Neural cell (in vitro differentiated cells): ENCODE measurements at regions not wholly inside any gene's neighbourhood (a gene's known extent, or its start where the extent isn't known, plus 50 kb on each side); places are given as distances from the start of the nearest gene placed in this dataset.

Experiments
- H2AFZ ChIP-seq: fragments of 200-600, 300-800 bp; sonication (generic), shearing (Covaris generic); 2 replicates; pipeline ENCODE4 v1.6.0; 2014; ENCODE audit warnings: low read depth, mild to moderate bottlenecking, antibody characterized with exemption, low read length, moderate library complexity
- H3F3A ChIP-seq: fragments of 200-600 bp; shearing (Covaris generic); 2 replicates; pipeline ENCODE4 v1.6.1; 2016; ENCODE audit warnings: mild to moderate bottlenecking, moderate library complexity, mixed read lengths, antibody characterized with exemption, low read length; ENCODE audit not compliant: insufficient read depth, poor library complexity, severe bottlenecking
- H3K27ac ChIP-seq: fragments of 200-600, 300-800 bp; sonication (generic), shearing (Covaris generic); 2 replicates; pipeline ENCODE4 v1.5.1; 2014; ENCODE audit warnings: mild to moderate bottlenecking, low read length, moderate library complexity
- H3K27me3 ChIP-seq: fragments of 300-800, 200-600 bp; sonication (generic), shearing (Covaris generic); 2 replicates; pipeline ENCODE4 v1.6.0; 2014; ENCODE audit warnings: mild to moderate bottlenecking, low read depth, low read length, moderate library complexity; ENCODE audit not compliant: insufficient read depth
- H3K36me3 ChIP-seq: fragments of 300-800, 200-600 bp; sonication (generic), shearing (Covaris generic); 2 replicates; pipeline ENCODE4 v1.5.1; 2014; ENCODE audit warnings: mild to moderate bottlenecking, antibody characterized with exemption, low read length, moderate library complexity; ENCODE audit not compliant: insufficient read depth
- H3K4me2 ChIP-seq: fragments of 300-800, 200-600 bp; sonication (generic), shearing (Covaris generic); 2 replicates; pipeline ENCODE4 v1.6.0; 2014; ENCODE audit warnings: mild to moderate bottlenecking, low read length
- H3K4me3 ChIP-seq: fragments of 300-800, 200-600 bp; sonication (generic), shearing (Covaris generic); 2 replicates; pipeline ENCODE4 v1.5.1; 2014; ENCODE audit warnings: mild to moderate bottlenecking, low read length, moderate library complexity
- H3K79me2 ChIP-seq: fragments of 200-600 bp; shearing (Covaris generic); replicated peaks from 2 replicates; pipeline ENCODE4 v1.6.0; 2014; ENCODE audit warnings: mild to moderate bottlenecking, low read length, moderate library complexity; ENCODE audit not compliant: insufficient read depth
- H3K9ac ChIP-seq: fragments of 300-800, 200-600 bp; sonication (generic), shearing (Covaris generic); 2 replicates; pipeline ENCODE4 v1.6.1; 2016; ENCODE audit warnings: mild to moderate bottlenecking, low read length, mixed read lengths
- H3K9me2 ChIP-seq: fragments of 200-600 bp; shearing (Covaris generic); 2 replicates; pipeline ENCODE4 v1.6.1; 2016; ENCODE audit warnings: mild to moderate bottlenecking, low read length, mixed read lengths; ENCODE audit not compliant: insufficient read depth
- H3K9me3 ChIP-seq: fragments of 200-600, 300-800 bp; sonication (generic), shearing (Covaris generic); 2 replicates; pipeline ENCODE4 v1.6.1; 2016; ENCODE audit warnings: mild to moderate bottlenecking, mixed run types, low read length, moderate library complexity, mixed read lengths
- H4K20me1 ChIP-seq: fragments of 200-600 bp; shearing (Covaris generic); 2 replicates; pipeline ENCODE4 v1.6.1; 2016; ENCODE audit warnings: mild to moderate bottlenecking, mixed run types; ENCODE audit not compliant: insufficient read depth
- EP300 ChIP-seq: fragments of 450-650 bp; conservative IDR thresholded peaks from 2 replicates; pipeline ENCODE4 v1.6.1; 2014; ENCODE audit warnings: antibody characterized with exemption, mild to moderate bottlenecking, moderate library complexity; ENCODE audit not compliant: poor library complexity, severe bottlenecking
- EZH2 ChIP-seq: fragments of 200-600, 300-800 bp; shearing (Covaris generic), sonication (generic); IDR thresholded peaks from 2 replicates; pipeline ENCODE4 v1.6.1; 2014; ENCODE audit warnings: antibody characterized with exemption, low read length, borderline replicate concordance, mild to moderate bottlenecking; ENCODE audit not compliant: insufficient read depth, poor library complexity, severe bottlenecking
- MXI1 ChIP-seq: fragments of 450-650 bp; conservative IDR thresholded peaks from 2 replicates; pipeline ENCODE4 v1.6.1; 2014; ENCODE audit warnings: antibody characterized with exemption, mild to moderate bottlenecking; ENCODE audit not compliant: poor library complexity, severe bottlenecking
- POLR2AphosphoS5 ChIP-seq: IDR thresholded peaks from 2 replicates; pipeline ENCODE4 v1.6.1; 2012
- RAD21 ChIP-seq: fragments of 450-650 bp; conservative IDR thresholded peaks from 2 replicates; pipeline ENCODE4 v1.6.1; 2014; ENCODE audit warnings: antibody characterized with exemption, mild to moderate bottlenecking, moderate library complexity
- REST ChIP-seq: IDR thresholded peaks from 2 replicates; pipeline ENCODE4 v1.6.1; 2012; ENCODE audit warnings: borderline replicate concordance
- SMC3 ChIP-seq: fragments of 450-650 bp; conservative IDR thresholded peaks from 2 replicates; pipeline ENCODE4 v1.6.1; 2014; ENCODE audit warnings: antibody characterized with exemption, mild to moderate bottlenecking, moderate library complexity; ENCODE audit not compliant: poor library complexity
- TAF1 ChIP-seq: IDR thresholded peaks from 2 replicates; pipeline ENCODE4 v1.6.1; 2012; ENCODE audit warnings: low read depth
- TF ChIP-seq, protein P1 (sequence below): fragments of 450-650 bp; IDR thresholded peaks from 2 replicates; pipeline ENCODE4 v1.5.1; 2014; ENCODE audit warnings: antibody characterized with exemption, mild to moderate bottlenecking, moderate library complexity; ENCODE audit not compliant: poor library complexity, severe bottlenecking

- H3K79me2 ChIP-seq = no peaks in the 10 kb centered on the region
- H3K9me3 ChIP-seq = no peaks in the 10 kb centered on the region
- no peaks in the 10 kb centered on the region for H3K9me2 ChIP-seq
- no peak overlapping the region for H3K4me3 ChIP-seq
- no peak overlapping the region for H2AFZ ChIP-seq
- no peaks in the 10 kb centered on the region for H3K27me3 ChIP-seq
- H3F3A ChIP-seq = no peaks in the 10 kb centered on the region
- no peak for TF ChIP-seq RAD21
- TF ChIP-seq SMC3 = no peak
- TF ChIP-seq, protein P1, sequence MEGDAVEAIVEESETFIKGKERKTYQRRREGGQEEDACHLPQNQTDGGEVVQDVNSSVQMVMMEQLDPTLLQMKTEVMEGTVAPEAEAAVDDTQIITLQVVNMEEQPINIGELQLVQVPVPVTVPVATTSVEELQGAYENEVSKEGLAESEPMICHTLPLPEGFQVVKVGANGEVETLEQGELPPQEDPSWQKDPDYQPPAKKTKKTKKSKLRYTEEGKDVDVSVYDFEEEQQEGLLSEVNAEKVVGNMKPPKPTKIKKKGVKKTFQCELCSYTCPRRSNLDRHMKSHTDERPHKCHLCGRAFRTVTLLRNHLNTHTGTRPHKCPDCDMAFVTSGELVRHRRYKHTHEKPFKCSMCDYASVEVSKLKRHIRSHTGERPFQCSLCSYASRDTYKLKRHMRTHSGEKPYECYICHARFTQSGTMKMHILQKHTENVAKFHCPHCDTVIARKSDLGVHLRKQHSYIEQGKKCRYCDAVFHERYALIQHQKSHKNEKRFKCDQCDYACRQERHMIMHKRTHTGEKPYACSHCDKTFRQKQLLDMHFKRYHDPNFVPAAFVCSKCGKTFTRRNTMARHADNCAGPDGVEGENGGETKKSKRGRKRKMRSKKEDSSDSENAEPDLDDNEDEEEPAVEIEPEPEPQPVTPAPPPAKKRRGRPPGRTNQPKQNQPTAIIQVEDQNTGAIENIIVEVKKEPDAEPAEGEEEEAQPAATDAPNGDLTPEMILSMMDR = no peak
- no peak for TF ChIP-seq TAF1
- no peak for TF ChIP-seq REST
- TF ChIP-seq POLR2AphosphoS5 = no peak
- TF ChIP-seq EP300 = no peak
- TF ChIP-seq MXI1 = no peak
- TF ChIP-seq EZH2 = no peak
- H3K36me3 ChIP-seq = no peaks in the 10 kb centered on the region
- no peak overlapping the region for H3K4me2 ChIP-seq
- no peak overlapping the region for H3K9ac ChIP-seq
- H4K20me1 ChIP-seq = no peaks in the 10 kb centered on the region
- H3K27ac ChIP-seq = no peak overlapping the region
Measured at GRCh38 chr9:95801797-95802196, 73.7 kb upstream of the ERCC6L2 start.

DNA sequence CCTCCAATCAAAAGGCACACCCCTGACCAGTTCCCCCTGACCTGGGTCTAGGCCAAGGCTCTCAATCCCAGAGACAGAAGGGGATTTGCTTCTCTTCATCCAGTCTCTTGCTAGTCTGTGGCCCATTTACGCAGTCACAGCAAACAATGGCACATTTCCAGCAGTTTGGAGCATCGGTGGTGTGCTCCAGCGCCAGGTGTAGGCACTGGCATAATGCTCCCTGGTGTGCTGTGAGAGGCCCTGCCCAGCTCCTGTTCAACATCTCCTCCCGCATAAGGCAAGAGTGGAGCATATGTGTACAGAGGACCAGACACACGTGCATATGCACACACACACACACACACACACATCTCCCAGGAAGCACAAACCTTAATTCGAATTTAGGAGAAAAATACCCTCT is 79.5 kb upstream of the ERCC6L2 start:
- no peak for TF ChIP-seq TAF1
- no peak for TF ChIP-seq RAD21
- no peak for TF ChIP-seq EP300
- TF ChIP-seq EZH2 = no peak
- no peak for TF ChIP-seq POLR2AphosphoS5
- TF ChIP-seq, protein P1 = no peak
- no peak for TF ChIP-seq REST
- TF ChIP-seq MXI1 = no peak
- TF ChIP-seq SMC3 = no peak
- Histone ChIP-seq H3K9me3 (no peaks in the 10 kb centered on the region), H3K36me3 (no peaks in the 10 kb centered on the region), H3K27me3 (no peaks in the 10 kb centered on the region), H3K4me3 (no peak overlapping the region), H3K9me2 (no peaks in the 10 kb centered on the region), H2AFZ (no peak overlapping the region), H3K4me2 (no peak overlapping the region), H3F3A (no peaks in the 10 kb centered on the region), H3K79me2 (no peaks in the 10 kb centered on the region), H3K27ac (no peak overlapping the region), H4K20me1 (no peaks in the 10 kb centered on the region), H3K9ac (no peak overlapping the region)
